ENCODE measurements at regions not wholly inside any gene's neighbourhood (a gene's known extent, or its start where the extent isn't known, plus 50 kb on each side); places are given as distances from the start of the nearest gene placed in this dataset.

GRCh38 chr4:20044502-20044911 lies 207.2 kb upstream of the SLIT2 start:
- H3K36me3 Mint-ChIP-seq (ENCODE audit: insufficient read depth in 1 of 3, low read depth in 3 of 3), result no peaks in the 10 kb centered on the region
- Histone ChIP-seq H3K27ac (ENCODE audit: insufficient read length, low read depth, low read length) (no peak overlapping the region), H4K91ac (ENCODE audit: insufficient read length, low read depth, low read length) (no peak overlapping the region), H2BK12ac (ENCODE audit: insufficient read length, low read depth, low read length) (no peak overlapping the region), H4K8ac (replicated peaks; ENCODE audit: insufficient read length, low read depth, low read length) (no peak overlapping the region), H3T11ph (ENCODE audit: low read length) (no peak overlapping the region), H3K23ac (ENCODE audit: insufficient read length, low read depth, low read length) (no peak overlapping the region), H3K4me2 (ENCODE audit: insufficient read depth, insufficient read length, low read length) (no peak overlapping the region), H3K23me2 (ENCODE audit: insufficient read length, low read depth, low read length, poor library complexity, severe bottlenecking) (no peaks in the 10 kb centered on the region), H2BK20ac (ENCODE audit: low read depth, low read length, poor library complexity, severe bottlenecking) (no peak overlapping the region), H2BK120ac (ENCODE audit: low read depth, low read length, poor library complexity, severe bottlenecking) (no peak overlapping the region), H3K4ac (ENCODE audit: low read depth, low read length) (no peak overlapping the region), H4K20me1 (ENCODE audit: control insufficient read depth, insufficient read depth, insufficient read length) (no peaks in the 10 kb centered on the region), H2AFZ (ENCODE audit: low read length) (no peak overlapping the region), H2BK5ac (ENCODE audit: insufficient read length, low read length) (no peak overlapping the region), H3K18ac (ENCODE audit: insufficient read length, low read depth, low read length) (no peak overlapping the region), H4K5ac (ENCODE audit: insufficient read length, low read depth, low read length) (no peak overlapping the region), H3K79me2 (ENCODE audit: insufficient read depth, low read length) (no peaks in the 10 kb centered on the region), H3K9me3 (ENCODE audit: control insufficient read depth, low read depth, low read length) (no peaks in the 10 kb centered on the region), H2AK5ac (ENCODE audit: insufficient read length, low read length) (no peak overlapping the region), H3K79me1 (ENCODE audit: insufficient read depth, low read depth, low read length, poor library complexity, severe bottlenecking) (no peaks in the 10 kb centered on the region), H3K27me3 (ENCODE audit: insufficient read depth, low read length) (no peaks in the 10 kb centered on the region), H3K9ac (ENCODE audit: extremely low read depth, insufficient read length, low read length) (no peak overlapping the region), H3K56ac (ENCODE audit: insufficient read length, low read depth, low read length) (no peak overlapping the region), H3K4me1 (ENCODE audit: insufficient read depth, low read length) (peaks cover 6% of the 10 kb centered on the region), H2BK15ac (ENCODE audit: low read depth, low read length) (no peak overlapping the region), H3K14ac (ENCODE audit: insufficient read depth, low read length) (no peak overlapping the region)
- no peaks in the 10 kb centered on the region for H3K27me3 Mint-ChIP-seq (ENCODE audit: low read depth)
- no peak for TF ChIP-seq CTCF (conservative IDR thresholded peaks at IDR 0.05)
- DNase-seq, result no peak
- H3K4me1 Mint-ChIP-seq, result peaks cover 13 to 15% of the 10 kb centered on the region in 2 experiments
- no peak overlapping the region for H3K4me3 Mint-ChIP-seq
- no CpG with 5 or more reads among the region's 2 CpGs for WGBS (ENCODE audit: extremely low coverage, insufficient read length, low lambda C conversion rate)
- no peaks in the 10 kb centered on the region for H3K9me3 Mint-ChIP-seq
- H3K27ac Mint-ChIP-seq, result no peak overlapping the region
